G401 (cell line): ENCODE measurements at regions not wholly inside any gene's neighbourhood (a gene's known extent, or its start where the extent isn't known, plus 50 kb on each side); places are given as distances from the start of the nearest gene placed in this dataset.

Experiments used
- DNase-seq: peaks from one replicate; pipeline ENCODE4 v3.0.0-alpha.2; 2015; ENCODE audit warnings: low spot score
- in situ Hi-C: cut with HindIII; loops from 2 replicates; pipeline ENCODE4 v1.10.0; 2016; ENCODE audit warnings: low sequenced_read_pairs, mixed read lengths

DNA sequence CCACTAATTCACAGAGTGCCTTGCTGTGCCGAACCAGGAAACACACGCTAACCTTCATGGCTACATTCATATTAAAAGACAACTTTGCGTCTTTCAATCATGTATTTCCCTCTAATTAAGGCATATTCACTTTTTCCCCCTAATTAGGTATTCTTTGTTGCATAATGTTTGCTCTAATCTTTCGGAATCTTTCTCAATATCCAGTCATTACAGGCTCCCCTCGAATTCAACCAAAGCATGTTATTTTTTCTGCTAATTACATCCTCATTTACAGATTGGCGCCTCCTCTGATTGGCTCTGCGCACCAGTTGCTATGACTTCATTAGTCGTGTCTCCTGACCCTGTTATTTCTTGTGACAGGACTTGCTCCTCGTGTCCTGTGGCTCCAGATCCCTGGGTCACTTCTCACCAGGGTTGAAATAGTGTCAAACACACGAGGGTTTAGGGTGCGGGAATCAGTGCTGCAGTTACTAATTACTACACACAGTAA is 226.7 kb upstream of the TSHZ3 start:
- DNase-seq: no peak
- in situ Hi-C loops: no loop called here

DNA sequence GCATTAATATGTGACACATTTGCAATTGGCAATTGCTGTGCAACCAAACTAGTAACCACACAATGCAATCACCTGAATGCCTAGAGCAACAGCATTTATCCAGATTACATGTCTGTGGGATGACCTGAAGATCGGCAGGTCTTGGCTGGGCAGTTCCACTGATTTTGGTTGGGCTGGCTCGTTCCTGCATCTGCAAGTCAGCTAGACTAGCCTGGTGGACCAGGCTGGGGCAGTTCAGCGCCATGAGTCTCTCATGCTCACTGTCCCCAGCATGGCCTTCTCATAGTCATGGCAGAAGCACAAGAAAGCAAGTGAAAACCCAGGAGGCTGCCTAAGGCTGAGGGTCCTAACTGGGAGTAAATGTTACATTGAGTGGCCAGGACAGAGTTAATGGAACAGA is 229.1 kb upstream of the TSHZ3 start:
- in situ Hi-C loops: no loop called here
- no peak for DNase-seq

DNA sequence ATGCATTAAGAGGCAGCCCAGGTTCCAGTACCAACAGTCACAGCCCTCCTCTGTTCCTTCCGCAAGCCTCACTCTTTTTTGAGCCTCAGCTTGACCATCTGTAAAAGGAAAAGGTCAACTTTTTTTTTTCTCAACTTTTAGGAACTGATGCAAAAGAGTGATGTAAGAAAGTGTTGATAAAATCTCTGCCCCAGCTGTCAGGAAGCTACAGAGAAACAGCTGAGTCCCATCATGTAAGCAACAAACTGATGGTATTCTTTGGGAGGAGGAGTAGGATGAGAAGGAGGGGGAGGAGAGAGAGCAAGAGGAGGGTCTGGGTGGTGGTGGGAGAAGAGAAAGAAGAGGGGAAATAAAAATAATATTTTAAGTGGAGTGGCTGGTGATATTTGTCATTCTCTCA is 233.9 kb upstream of the TSHZ3 start:
- in situ Hi-C loops: no loop called here
- no peak for DNase-seq

DNA sequence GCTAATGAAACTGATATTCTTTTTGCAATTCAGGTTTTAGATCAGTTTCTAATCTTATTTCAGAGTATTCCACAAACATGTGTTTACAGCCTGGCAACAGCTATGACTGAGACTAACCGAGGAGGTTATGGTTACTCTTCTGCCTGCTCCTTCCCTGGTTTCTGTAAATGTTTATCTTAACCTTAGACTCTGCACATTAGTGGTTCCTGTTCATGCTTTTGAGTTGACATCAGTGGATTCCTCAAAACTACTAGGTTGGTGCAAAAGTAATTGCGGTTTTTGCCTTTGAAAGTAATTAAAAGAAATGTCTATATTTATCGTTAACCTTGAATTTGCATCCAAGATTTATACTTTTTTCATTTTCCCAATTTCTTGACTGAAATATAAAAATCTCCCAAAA is 237.0 kb upstream of the TSHZ3 start:
- in situ Hi-C loops: no loop called here

DNA sequence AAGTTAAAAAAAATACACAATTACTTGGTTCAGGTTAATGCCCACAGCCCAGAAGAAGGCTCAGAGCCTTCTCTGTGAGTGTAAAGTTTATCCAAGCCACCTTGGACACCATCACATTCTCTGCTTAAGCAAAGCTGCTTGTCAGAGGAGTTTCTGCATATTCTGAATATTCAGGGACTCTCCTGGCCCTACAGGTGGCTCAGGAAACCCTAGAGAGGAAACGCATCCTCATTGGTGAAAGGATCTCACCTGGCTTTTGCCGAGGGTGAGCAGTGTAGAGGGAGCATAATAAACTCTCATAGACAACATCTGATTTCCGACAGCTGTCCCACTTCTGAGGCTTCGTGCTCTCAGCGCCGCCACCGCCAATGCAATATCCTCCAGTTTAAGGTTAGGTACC is 239.9 kb upstream of the TSHZ3 start:
- in situ Hi-C loops: no loop called here
- DNase-seq: no peak

More for the DNA sequence above, 237.0 kb upstream of the TSHZ3 start:
- DNase-seq: no peak

DNA sequence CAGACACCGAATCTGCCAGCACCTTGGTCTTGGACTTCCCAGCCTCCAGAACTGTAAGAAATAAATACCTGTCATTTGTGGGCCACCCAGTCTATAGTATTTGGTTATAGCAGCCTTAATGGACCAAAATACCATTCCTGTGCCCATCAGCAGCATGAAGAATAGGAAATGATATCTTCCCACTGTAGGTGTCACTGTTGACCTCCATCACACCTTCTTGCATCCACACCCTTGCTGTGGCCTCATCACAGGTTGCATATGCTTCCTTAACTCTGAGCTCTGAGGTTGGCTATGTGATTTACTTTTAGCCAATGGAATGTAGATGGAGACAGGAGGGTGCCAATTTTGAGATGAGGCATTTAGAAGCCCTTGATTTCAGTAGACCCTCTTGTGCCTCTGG is 242.0 kb upstream of the TSHZ3 start:
- no peak for DNase-seq
- in situ Hi-C loops: no loop called here

DNA sequence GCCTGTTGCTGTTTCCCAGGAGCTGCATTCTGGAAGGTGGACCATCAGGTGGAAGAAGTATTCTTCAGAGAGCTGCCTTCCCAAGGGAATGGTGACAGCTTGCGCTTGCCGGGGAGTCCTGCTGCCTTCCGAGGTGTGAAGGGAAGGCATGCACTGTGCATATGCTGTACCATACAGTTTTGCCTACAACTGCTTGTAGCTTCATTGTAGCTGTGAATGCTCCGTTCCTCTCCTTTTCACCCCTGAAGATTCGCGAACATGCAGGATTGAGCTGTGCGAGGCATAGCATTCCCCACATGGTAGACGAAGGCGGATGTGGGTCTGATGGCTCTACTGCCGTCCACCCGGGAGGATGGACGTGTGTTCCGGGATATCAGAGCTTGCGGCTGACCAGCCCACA is 243.2 kb upstream of the TSHZ3 start:
- in situ Hi-C loops: no loop called here
- DNase-seq: no peak

DNA sequence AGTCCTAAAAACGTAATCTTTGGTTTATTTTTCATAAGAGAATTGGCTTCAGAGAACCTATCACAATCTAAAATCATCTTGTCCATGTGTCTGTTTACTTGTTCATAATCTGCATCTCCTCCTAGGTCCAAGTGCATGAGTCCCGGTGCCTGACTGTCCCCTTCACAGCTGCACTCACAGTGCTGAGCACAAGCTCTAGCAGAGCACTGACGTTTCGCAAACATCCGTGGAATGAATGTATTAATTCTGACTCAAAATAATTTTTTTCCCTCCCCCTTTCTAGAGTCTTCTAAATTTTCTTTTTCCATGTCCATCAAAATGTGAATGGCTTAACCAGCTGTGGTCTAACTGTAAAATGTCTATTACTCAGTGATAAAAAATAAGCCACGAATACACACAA is 245.5 kb upstream of the TSHZ3 start:
- in situ Hi-C loops: no loop called here
- no peak for DNase-seq

DNA sequence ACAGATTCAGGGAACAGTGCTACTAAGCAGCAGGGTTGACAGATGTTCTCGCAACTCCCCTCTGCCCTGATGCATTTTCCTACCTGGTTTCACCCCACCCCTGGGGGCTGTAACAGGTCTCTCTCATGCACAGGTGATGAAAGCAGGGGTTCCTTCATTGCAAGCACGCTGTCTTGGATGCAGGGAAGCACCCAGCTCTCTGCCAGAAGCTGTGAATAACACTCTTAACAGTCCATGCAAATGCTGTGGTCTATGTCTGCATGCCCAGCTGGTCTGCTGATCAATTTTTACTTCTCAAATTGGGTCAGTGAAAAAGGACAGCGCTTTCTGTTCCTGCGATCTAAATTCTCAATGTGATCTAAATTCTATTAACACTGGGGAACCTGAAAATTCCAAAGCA is 246.3 kb upstream of the TSHZ3 start:
- in situ Hi-C loops: no loop called here
- no peak for DNase-seq

DNA sequence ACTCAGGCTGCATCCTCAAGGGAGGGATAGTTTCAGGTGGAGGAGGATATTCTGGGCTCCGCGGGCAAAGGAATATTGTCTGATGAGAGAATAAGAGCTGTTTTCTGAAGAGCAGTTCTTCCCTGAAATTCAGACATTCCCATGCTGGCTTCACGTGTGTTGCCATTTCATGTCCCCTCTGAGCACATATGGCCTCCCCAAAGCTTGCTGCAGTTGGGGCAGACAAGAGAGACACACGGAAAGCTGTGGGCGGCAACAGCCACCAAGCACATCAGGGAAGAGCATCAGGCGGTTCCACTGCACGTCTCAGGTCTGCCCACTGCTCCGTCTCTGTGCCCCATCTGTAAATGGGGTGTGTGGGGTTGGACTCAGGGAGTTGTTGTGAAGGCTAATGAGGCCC is 247.5 kb upstream of the TSHZ3 start:
- no peak for DNase-seq
- in situ Hi-C loops: no loop called here

DNA sequence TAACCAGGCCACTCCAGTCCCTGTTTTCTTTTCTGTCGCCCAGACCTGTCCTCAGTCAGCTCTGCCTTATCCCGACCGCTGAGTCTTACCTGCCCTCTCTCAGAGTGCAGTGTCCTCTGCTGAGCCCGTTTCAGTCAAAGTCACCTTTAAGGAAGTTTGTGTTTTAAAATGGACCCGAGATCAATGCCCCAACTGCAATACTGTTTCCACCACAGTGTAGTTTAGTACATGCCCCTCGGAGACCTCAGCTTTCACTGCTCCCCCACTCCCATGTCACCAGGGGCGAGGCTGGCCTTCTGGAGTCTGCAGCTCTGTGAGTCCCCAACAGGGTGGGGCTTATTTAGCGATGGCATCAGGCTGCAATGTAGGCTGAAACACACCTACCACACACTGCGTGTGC is 248.4 kb upstream of the TSHZ3 start:
- no peak for DNase-seq
- in situ Hi-C loops: no loop called here

DNA sequence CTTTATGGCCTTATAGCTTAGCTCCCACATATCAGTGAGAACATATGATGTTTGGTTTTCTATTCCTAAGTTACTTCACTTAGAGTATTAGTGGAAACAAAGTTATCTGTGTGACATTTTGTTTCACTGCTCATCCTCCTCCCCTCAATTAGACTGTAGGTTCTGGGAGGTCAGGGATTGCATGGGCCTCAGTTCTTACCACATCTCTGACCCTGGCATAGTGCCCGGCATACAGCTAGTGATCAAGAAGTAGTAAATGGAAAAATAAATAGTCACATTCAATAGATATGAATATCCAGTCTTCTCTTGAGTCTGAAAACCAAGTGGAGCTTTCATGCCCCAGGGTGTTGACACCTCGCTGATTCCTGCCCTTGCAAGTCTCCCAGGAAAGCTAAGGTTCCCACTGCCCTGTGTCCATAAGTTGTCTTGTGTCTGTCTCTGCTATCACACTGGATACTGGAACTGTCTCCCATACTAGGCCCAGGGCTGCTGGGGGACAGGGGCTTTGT is 249.5 kb upstream of the TSHZ3 start:
- in situ Hi-C loops: no loop called here
- DNase-seq: no peak

DNA sequence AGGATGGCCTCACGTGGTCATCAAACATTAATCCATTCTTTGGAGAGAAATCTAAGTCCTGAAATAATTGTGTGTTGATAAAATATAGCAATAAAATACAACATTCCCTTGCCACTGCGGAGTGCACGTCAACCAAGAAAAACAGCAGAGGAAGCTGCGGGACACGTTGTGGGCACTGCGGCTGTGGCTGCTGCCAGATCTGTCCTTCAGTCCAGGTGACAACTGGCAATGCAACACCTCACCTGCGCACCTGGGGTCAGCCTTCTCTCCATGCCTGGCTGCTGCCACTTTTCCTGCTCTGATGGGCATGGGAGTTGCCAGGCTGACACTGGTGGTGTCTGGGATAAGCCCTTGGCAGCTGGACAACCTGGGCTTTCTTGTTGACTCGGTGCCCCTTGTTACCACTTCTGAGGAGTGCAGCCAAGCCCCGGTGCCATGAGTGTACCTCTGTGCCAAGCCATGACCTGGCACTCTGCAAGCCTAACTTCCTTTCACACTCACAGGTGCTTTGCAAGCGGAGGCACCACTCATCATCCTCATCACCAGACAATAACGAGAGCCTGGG is 251.6 kb upstream of the TSHZ3 start:
- no peak for DNase-seq
- in situ Hi-C loops: no loop called here

DNA sequence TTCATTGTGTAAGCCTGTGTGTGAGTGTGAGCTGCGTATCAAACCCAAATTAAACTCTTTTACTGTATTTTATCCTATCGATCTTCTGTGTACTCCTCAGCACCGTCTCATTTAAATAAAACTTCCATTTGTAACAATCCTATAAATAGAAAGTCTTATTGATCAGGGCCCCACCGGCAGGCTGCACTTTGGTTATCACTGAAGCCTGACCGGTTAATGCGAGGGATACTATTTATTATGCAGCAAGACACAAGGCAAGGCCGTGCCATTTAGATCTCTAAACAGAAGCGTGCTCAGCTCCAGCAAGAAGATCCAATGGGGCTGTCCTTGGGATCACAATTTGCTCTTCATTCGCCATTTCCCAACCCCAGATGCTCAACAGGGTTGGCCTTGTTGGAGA is 252.6 kb upstream of the TSHZ3 start:
- in situ Hi-C loops: no loop called here

DNA sequence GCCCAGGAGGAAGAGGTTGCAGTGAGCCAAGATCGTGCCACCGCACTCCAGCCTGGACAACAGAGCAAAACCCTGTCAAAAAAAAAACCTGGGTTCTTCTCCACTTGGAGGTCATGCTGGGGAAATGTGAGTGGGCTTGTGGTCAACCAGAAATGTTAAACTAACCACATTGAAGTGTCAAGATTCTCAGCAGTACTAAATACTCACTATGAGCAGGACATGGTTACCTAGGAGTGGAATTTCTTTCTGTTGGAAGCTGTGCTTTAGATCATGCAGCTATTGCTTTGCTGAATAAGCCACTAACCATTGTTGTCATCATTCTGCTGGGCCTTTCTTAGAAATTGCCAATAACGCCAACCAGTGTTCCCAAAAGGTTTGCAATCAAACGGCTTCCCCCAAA is 253.3 kb upstream of the TSHZ3 start:
- no peak for DNase-seq
- in situ Hi-C loops: no loop called here

More for the DNA sequence above, 252.6 kb upstream of the TSHZ3 start:
- no peak for DNase-seq

DNA sequence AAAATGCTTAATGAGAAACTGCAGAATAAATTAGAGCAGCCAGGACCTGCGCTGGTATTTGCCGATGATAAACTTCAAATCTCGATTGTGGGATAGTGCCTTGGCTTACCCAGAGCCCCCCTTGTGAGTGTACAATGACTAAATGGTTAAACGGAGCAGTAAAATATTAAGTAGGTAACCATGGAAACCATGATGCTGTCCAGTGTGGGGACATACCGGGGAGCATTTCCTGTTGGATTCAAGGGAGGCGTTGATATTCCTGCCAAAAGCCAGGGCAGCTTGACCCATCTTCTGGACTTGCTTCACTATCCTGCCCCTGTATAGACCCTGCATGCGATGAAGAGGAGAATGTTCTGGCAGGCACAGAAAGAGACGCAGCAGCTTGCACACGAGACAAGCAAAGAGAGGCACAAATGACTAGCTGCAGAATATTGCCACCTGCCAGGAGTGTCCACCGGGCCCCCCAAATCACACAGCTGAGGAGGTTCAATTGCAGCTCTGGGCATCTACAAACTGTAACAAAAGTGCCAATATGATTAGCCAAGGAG is 255.3 kb upstream of the TSHZ3 start:
- in situ Hi-C loops: no loop called here
- no peak for DNase-seq

DNA sequence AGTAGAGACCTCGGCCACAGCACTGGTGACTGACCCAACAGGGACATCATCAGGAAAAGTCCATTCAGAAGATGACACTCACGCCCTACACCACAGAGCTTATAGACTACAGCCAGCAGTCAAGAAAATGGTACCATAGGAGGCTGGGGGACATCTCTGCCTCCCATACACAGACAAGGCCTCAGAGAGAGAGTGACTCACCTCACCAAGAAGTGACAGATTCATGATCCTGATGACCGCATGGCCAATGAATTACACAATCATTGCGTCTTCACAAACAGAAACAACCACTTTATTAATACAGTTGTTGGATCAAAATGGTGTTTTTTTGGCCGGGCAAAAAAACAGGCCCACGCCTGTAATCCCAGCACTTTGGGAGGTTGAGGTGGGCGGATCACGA is 260.8 kb upstream of the TSHZ3 start:
- in situ Hi-C loops: no loop called here
- no peak for DNase-seq

DNA sequence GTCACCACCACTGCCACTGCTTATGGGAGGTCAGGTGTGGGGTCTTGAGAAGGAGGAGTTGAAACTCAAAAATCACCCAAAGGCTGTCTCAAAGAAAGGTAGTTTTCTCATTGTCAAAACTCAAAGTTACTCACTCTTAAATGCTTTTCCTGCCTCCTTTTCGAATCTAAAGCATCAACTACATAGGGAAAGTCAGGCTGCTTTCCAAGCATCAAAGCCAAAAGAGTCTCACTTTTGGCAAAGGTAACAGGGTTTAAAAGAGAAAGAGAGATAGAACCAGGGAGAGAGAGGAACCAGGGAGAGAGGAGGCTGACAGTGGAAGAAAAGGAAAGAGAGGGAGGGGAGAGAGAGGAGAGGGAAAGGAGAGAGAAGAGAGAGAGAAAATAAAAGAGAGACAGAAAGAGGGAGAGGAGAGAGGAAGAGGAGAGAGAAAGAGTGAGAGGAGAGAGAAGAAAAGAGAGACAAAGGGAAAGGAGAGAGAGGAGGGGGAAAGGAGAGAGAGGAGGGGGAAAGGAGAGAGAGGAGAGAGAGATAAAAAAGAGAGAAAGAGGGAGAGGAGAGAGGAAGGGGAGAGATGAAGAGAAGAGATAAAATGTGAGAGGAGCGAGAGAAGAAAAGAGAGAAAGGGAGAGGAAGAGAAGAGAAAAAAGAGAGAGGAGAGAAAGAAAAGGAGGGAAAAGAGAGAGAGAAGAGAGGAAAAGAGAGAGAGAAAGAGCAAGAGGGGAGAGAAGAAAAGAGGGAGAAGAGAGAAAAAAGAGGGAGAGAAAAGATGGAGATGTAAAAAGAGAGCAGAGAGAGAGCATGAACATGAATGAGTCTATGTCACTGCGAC is 262.0 kb upstream of the TSHZ3 start:
- in situ Hi-C loops: no loop called here
- no peak for DNase-seq

DNA sequence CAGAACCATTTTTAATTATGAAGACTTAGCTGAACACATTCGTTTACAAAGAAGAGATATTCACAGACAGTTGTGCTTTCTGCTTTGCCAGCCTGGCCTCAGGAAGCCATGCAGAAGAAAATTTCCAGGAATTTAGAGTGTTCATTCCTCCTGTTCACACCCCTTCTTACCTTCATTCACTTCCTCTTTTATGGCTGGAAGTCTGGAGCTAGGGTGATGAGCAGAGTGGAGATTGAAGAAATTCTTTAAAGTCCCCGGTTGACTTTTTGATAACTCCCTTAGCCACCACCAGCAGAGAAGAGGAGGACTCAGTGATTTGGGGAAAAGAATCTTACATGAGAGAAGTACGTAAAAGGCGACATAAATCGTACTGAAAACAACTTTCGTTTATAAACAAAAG is 263.6 kb upstream of the TSHZ3 start:
- in situ Hi-C loops: no loop called here
- no peak for DNase-seq

DNA sequence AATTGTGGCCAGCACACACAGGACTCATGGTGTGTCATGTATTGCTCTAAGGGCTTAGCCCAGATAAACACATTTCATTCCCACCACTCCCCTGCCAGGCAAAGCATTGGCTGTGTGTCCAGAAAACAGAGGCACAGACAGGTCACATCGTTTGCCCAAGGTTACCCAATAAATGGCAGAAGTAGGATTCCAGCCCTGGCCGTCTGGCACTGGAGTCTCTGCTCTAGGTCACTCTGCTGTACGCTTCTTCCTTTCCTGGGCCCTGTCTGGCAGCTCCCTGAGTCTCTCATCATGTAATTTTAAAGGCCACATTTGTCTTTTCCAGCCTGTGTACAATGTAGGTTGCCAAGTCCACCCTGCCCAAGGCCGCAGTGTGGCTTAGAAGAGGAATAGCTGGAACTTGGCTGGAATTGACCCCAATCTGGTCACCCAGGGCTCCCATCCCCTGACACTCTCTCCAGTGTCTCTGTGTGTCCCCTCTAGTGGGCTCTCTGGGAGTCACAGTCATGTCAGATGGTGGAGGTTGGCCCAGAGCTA is 264.5 kb upstream of the TSHZ3 start:
- no peak for DNase-seq
- in situ Hi-C loops: no loop called here
